ENCODE measurements at regions not wholly inside any gene's neighbourhood (a gene's known extent, or its start where the extent isn't known, plus 50 kb on each side); places are given as distances from the start of the nearest gene placed in this dataset.

- TF ChIP-seq CTCF (IDR thresholded peaks at IDR 0.05) (no peak), POLR2A (IDR thresholded peaks at IDR 0.05) (no peak)
These were observed 178.9 kb downstream of the LIG4 start for GRCh38 chr13:108036411-108036932.
